ENCODE measurements at regions not wholly inside any gene's neighbourhood (a gene's known extent, or its start where the extent isn't known, plus 50 kb on each side); places are given as distances from the start of the nearest gene placed in this dataset.

DNA sequence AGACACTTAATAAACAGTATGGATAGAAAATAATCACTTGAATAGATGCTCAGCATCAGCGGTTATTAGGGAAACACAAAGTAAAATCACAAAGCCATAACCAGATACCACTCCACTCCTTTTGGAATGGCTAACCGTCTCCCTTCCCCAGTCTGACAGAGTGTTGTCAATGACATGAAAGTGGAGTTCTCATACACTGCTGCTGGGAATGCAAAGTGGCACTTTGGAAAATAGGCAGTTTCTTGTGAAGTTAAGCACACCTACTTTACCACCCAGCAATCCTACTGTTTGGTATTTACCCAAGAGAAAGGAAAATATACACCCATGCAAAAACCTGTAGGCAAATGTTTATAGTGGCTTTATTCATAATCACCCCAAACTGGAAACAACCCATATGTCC, 81.0 kb upstream of the KLHL25 start:
- no peak for FAIRE-seq

DNA sequence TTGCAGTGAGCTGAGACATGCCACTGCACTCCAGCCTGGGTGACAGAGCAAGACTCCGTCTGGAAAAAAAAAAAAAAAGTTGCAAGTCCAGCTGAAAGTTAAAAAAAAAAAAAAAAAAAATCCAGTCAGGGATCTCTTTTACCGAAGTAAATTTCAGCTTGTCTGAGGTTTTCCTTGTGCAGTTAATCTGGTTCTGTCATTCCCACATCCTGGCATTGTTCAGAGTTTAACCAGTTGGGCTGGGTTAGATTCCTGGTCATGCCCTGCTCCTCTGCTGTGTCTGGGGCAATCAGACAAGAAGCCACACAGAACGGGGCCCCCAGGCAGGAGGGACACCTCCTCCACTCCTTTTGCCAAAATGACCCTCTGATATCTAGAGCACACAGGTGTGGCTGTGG, 84.1 kb upstream of the KLHL25 start:
- dilution Hi-C loops (cut with MboI; ENCODE audit: extremely low pct_ligation_motif_present, low sequenced_read_pairs) (no loop called here), intact Hi-C loops (cut with micrococcal nuclease) (no loop called here)
- FAIRE-seq = no peak
- ChIA-PET POLR2A (no interaction called here), CTCF (interaction anchor here (1.2 kb wide), 1 partner anchor 14 kb away, joined by 3 read pairs; no protein-coding TSS in a partner anchor)
- no TSS peak for BruUV-seq (replicated peaks)
- H3K4me1 ChIP-seq (ENCODE audit: control insufficient read depth, extremely low read depth, insufficient read depth, low read length) = no peaks in the 10 kb centered on the region
- H3K79me2 ChIP-seq (ENCODE audit: control insufficient read depth, insufficient read depth, low read length) = no peaks in the 10 kb centered on the region
- H3K9ac ChIP-seq (replicated peaks; ENCODE audit: extremely low read depth, insufficient read depth, low read length) = no peak overlapping the region
- H3K27ac ChIP-seq (ENCODE audit: insufficient read depth, low read depth, low read length) = no peak overlapping the region
- H3K9me3 ChIP-seq (replicated peaks; ENCODE audit: control insufficient read depth, insufficient read depth, low read length) = no peaks in the 10 kb centered on the region
- no peaks in the 10 kb centered on the region for H4K20me1 ChIP-seq (replicated peaks; ENCODE audit: control insufficient read depth, extremely low read depth, insufficient read depth, low read length)
- TF ChIP-seq, protein P1, sequence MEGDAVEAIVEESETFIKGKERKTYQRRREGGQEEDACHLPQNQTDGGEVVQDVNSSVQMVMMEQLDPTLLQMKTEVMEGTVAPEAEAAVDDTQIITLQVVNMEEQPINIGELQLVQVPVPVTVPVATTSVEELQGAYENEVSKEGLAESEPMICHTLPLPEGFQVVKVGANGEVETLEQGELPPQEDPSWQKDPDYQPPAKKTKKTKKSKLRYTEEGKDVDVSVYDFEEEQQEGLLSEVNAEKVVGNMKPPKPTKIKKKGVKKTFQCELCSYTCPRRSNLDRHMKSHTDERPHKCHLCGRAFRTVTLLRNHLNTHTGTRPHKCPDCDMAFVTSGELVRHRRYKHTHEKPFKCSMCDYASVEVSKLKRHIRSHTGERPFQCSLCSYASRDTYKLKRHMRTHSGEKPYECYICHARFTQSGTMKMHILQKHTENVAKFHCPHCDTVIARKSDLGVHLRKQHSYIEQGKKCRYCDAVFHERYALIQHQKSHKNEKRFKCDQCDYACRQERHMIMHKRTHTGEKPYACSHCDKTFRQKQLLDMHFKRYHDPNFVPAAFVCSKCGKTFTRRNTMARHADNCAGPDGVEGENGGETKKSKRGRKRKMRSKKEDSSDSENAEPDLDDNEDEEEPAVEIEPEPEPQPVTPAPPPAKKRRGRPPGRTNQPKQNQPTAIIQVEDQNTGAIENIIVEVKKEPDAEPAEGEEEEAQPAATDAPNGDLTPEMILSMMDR (IDR thresholded peaks at IDR 0.05; ENCODE audit: extremely low read depth in 1 of 2, insufficient read depth in 1 of 2, low read depth in 1 of 2, low read length in 2 of 2) = no peak
- TF ChIP-seq POLR2A (IDR thresholded peaks at IDR 0.05; ENCODE audit: low read depth, low read length) = no peak
- no peak for TF ChIP-seq JUN (IDR thresholded peaks at IDR 0.05; ENCODE audit: borderline replicate concordance, insufficient read depth, insufficient read length, low read depth)
- no peak for TF ChIP-seq FOS (IDR thresholded peaks at IDR 0.05; ENCODE audit: borderline replicate concordance, insufficient read depth, low read length)
- TF ChIP-seq GATA2 (IDR thresholded peaks at IDR 0.05; ENCODE audit: insufficient read depth, insufficient read length, low read depth, low read length) = no peak
- TF ChIP-seq MYC (IDR thresholded peaks at IDR 0.05; ENCODE audit: low read depth, low read length) = no peak
- TF ChIP-seq, protein P2, sequence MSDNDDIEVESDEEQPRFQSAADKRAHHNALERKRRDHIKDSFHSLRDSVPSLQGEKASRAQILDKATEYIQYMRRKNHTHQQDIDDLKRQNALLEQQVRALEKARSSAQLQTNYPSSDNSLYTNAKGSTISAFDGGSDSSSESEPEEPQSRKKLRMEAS (IDR thresholded peaks at IDR 0.05; ENCODE audit: insufficient read depth, insufficient read length) = no peak
- TF ChIP-seq EZH2 (IDR thresholded peaks at IDR 0.05; ENCODE audit: borderline replicate concordance, low read depth, low read length, severe bottlenecking) = no peak
- TF ChIP-seq POLR2AphosphoS5 (IDR thresholded peaks at IDR 0.05; ENCODE audit: insufficient read depth, low read depth, low read length) = no peak
- no peak overlapping the region for H3K4me3 ChIP-seq (replicated peaks in 1 of 3; ENCODE audit: insufficient read depth in 1 of 3, low read depth in 1 of 3, low read length in 3 of 3)
- peak; percentile 25 for DNase-seq (ENCODE audit: low read depth, low spot score)
- H3K36me3 ChIP-seq (ENCODE audit: control insufficient read depth in 2 of 2, extremely low read depth in 1 of 2, insufficient read depth in 2 of 2, low read length in 2 of 2) = no peaks in the 10 kb centered on the region
- no peaks in the 10 kb centered on the region for H3K9me1 ChIP-seq (replicated peaks; ENCODE audit: control insufficient read depth, extremely low read depth, insufficient read depth, low read length)
- H3K4me2 ChIP-seq (ENCODE audit: insufficient read depth, low read length) = no peak overlapping the region
- no peak overlapping the region for H2AFZ ChIP-seq (ENCODE audit: low read depth, low read length)
- H3K27me3 ChIP-seq (ENCODE audit: control insufficient read depth in 2 of 2, insufficient read depth in 2 of 2, low read length in 2 of 2) = peaks cover 0 to 3% of the 10 kb centered on the region in 2 experiments

More for the DNA sequence above, 81.0 kb upstream of the KLHL25 start:
- intact Hi-C loops (cut with micrococcal nuclease) (no loop called here), dilution Hi-C loops (cut with MboI; ENCODE audit: extremely low pct_ligation_motif_present, low sequenced_read_pairs) (no loop called here)
- H3K4me1 ChIP-seq (ENCODE audit: control insufficient read depth, extremely low read depth, insufficient read depth, low read length) = no peaks in the 10 kb centered on the region
- H4K20me1 ChIP-seq (replicated peaks; ENCODE audit: control insufficient read depth, extremely low read depth, insufficient read depth, low read length) = no peaks in the 10 kb centered on the region
- H3K27ac ChIP-seq (ENCODE audit: insufficient read depth, low read depth, low read length) = no peak overlapping the region
- no peak overlapping the region for H3K4me2 ChIP-seq (ENCODE audit: insufficient read depth, low read length)
- BruUV-seq (replicated peaks) = no TSS peak
- H3K9me3 ChIP-seq (replicated peaks; ENCODE audit: control insufficient read depth, insufficient read depth, low read length) = no peaks in the 10 kb centered on the region
- H3K9ac ChIP-seq (replicated peaks; ENCODE audit: extremely low read depth, insufficient read depth, low read length) = no peak overlapping the region
- peaks cover 0 to 3% of the 10 kb centered on the region in 2 experiments for H3K27me3 ChIP-seq (ENCODE audit: control insufficient read depth in 2 of 2, insufficient read depth in 2 of 2, low read length in 2 of 2)
- TF ChIP-seq MYC (IDR thresholded peaks at IDR 0.05; ENCODE audit: low read depth, low read length) = no peak
- no peak overlapping the region for H2AFZ ChIP-seq (ENCODE audit: low read depth, low read length)
- no peaks in the 10 kb centered on the region for H3K79me2 ChIP-seq (ENCODE audit: control insufficient read depth, insufficient read depth, low read length)
- DNase-seq (ENCODE audit: low read depth, low spot score) = no peak
- no peaks in the 10 kb centered on the region for H3K36me3 ChIP-seq (ENCODE audit: control insufficient read depth in 2 of 2, extremely low read depth in 1 of 2, insufficient read depth in 2 of 2, low read length in 2 of 2)
- no peaks in the 10 kb centered on the region for H3K9me1 ChIP-seq (replicated peaks; ENCODE audit: control insufficient read depth, extremely low read depth, insufficient read depth, low read length)
- ChIA-PET POLR2A (no interaction called here), CTCF (no interaction called here)
- no peak overlapping the region for H3K4me3 ChIP-seq (replicated peaks in 1 of 3; ENCODE audit: insufficient read depth in 1 of 3, low read depth in 1 of 3, low read length in 3 of 3)

Measured in endothelial cell of umbilical vein (primary cell).